ENCODE measurements at regions not wholly inside any gene's neighbourhood (a gene's known extent, or its start where the extent isn't known, plus 50 kb on each side); places are given as distances from the start of the nearest gene placed in this dataset.
A peak's percentile ranks its signal among the peaks of the same experiment; 100 is the strongest.
"Not testable (repeated sequence)": the region's sequence is repeated elsewhere in the genome, so short reads cannot be mapped to it uniquely, and the experiment has no call there.

- Histone ChIP-seq H3K4me3 (ENCODE audit: low read length) (no peak overlapping the region), H3K9me2 (replicated peaks; ENCODE audit: insufficient read depth, low read length) (no peaks in the 10 kb centered on the region), H4K20me1 (ENCODE audit: insufficient read depth, low read depth, low read length) (no peaks in the 10 kb centered on the region), H3K36me3 (ENCODE audit: insufficient read depth, low read length) (no peaks in the 10 kb centered on the region), H3K27ac (ENCODE audit: low read length) (no peak overlapping the region), H3K9ac (ENCODE audit: low read length) (no peak overlapping the region), H3K4me1 (ENCODE audit: low read length) (no peaks in the 10 kb centered on the region), H3K79me2 (ENCODE audit: low read length) (no peaks in the 10 kb centered on the region), H3K9me3 (ENCODE audit: low read length) (no peaks in the 10 kb centered on the region), H2AFZ (ENCODE audit: low read length) (no peak overlapping the region), H3K4me2 (ENCODE audit: low read depth, low read length, poor library complexity, severe bottlenecking) (no peak overlapping the region), H3K27me3 (ENCODE audit: low read length) (no peaks in the 10 kb centered on the region)
- DNase-seq, result peak; percentile 49
These were observed 785.5 kb upstream of the RAB6C start for GRCh38 chr2:129193961-129194360.

DNA sequence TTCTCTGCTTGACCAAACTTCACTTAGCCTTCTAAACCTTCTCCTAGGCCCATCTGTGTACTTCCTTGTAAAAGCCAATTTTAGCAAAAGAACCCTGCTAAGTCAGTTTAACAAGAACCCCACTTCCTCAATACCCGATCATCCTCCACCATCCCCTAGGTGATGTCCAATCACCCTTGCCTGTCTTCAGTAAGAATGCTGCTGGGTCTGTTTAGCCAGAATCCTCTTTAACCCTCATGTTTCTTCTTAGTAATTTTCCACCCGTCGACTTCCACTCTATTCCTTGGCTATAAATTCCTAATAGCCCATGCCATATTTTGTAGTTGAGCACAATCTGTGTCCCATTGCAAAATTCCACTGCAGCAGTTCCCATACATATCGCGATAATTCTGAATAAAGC lies 780.0 kb upstream of the RAB6C start:
- DNase-seq, result no peak
- Histone ChIP-seq H3K4me2 (ENCODE audit: low read depth, low read length, poor library complexity, severe bottlenecking) (no peak overlapping the region), H2AFZ (ENCODE audit: low read length) (no peak overlapping the region), H4K20me1 (ENCODE audit: insufficient read depth, low read depth, low read length) (no peaks in the 10 kb centered on the region), H3K36me3 (ENCODE audit: insufficient read depth, low read length) (no peaks in the 10 kb centered on the region), H3K27me3 (ENCODE audit: low read length) (no peaks in the 10 kb centered on the region), H3K4me1 (ENCODE audit: low read length) (no peaks in the 10 kb centered on the region), H3K4me3 (ENCODE audit: low read length) (no peak overlapping the region), H3K9ac (ENCODE audit: low read length) (no peak overlapping the region), H3K9me2 (replicated peaks; ENCODE audit: insufficient read depth, low read length) (no peaks in the 10 kb centered on the region), H3K79me2 (ENCODE audit: low read length) (no peaks in the 10 kb centered on the region), H3K27ac (ENCODE audit: low read length) (no peak overlapping the region), H3K9me3 (ENCODE audit: low read length) (no peaks in the 10 kb centered on the region)

- no peaks in the 10 kb centered on the region for H3K36me3 ChIP-seq (ENCODE audit: insufficient read depth, low read length)
- no peaks in the 10 kb centered on the region for H3K9me2 ChIP-seq (replicated peaks; ENCODE audit: insufficient read depth, low read length)
- H3K4me3 ChIP-seq (ENCODE audit: low read length), result no peak overlapping the region
- H3K4me1 ChIP-seq (ENCODE audit: low read length), result no peaks in the 10 kb centered on the region
- H3K27me3 ChIP-seq (ENCODE audit: low read length), result no peaks in the 10 kb centered on the region
- no peak overlapping the region for H3K27ac ChIP-seq (ENCODE audit: low read length)
- no peaks in the 10 kb centered on the region for H3K9me3 ChIP-seq (ENCODE audit: low read length)
- no peak overlapping the region for H3K9ac ChIP-seq (ENCODE audit: low read length)
- no peaks in the 10 kb centered on the region for H4K20me1 ChIP-seq (ENCODE audit: insufficient read depth, low read depth, low read length)
- H3K79me2 ChIP-seq (ENCODE audit: low read length), result no peaks in the 10 kb centered on the region
- H2AFZ ChIP-seq (ENCODE audit: low read length), result no peak overlapping the region
- DNase-seq, result no peak
- H3K4me2 ChIP-seq (ENCODE audit: low read depth, low read length, poor library complexity, severe bottlenecking), result no peak overlapping the region
These were observed 777.8 kb upstream of the RAB6C start for GRCh38 chr2:129201696-129202095.

GRCh38 chr2:129203331-129203730 lies 776.1 kb upstream of the RAB6C start:
- no peak for DNase-seq

GRCh38 chr2:129204581-129204980 lies 774.9 kb upstream of the RAB6C start:
- not testable (repeated sequence) for H2AFZ ChIP-seq (ENCODE audit: low read length); H3K9me3 ChIP-seq (ENCODE audit: low read length); H3K4me3 ChIP-seq (ENCODE audit: low read length); H3K4me2 ChIP-seq (ENCODE audit: low read depth, low read length, poor library complexity, severe bottlenecking); H3K4me1 ChIP-seq (ENCODE audit: low read length); H3K79me2 ChIP-seq (ENCODE audit: low read length); H4K20me1 ChIP-seq (ENCODE audit: insufficient read depth, low read depth, low read length); H3K9me2 ChIP-seq (replicated peaks; ENCODE audit: insufficient read depth, low read length); DNase-seq; H3K27ac ChIP-seq (ENCODE audit: low read length); H3K36me3 ChIP-seq (ENCODE audit: insufficient read depth, low read length); H3K9ac ChIP-seq (ENCODE audit: low read length); H3K27me3 ChIP-seq (ENCODE audit: low read length)

More at GRCh38 chr2:129203331-129203730, 776.1 kb upstream of the RAB6C start:
- Histone ChIP-seq H3K27me3 (ENCODE audit: low read length) (no peaks in the 10 kb centered on the region), H3K4me1 (ENCODE audit: low read length) (no peaks in the 10 kb centered on the region), H3K79me2 (ENCODE audit: low read length) (no peaks in the 10 kb centered on the region), H2AFZ (ENCODE audit: low read length) (no peak overlapping the region), H3K27ac (ENCODE audit: low read length) (no peak overlapping the region), H3K9me2 (replicated peaks; ENCODE audit: insufficient read depth, low read length) (no peaks in the 10 kb centered on the region), H3K9me3 (ENCODE audit: low read length) (no peaks in the 10 kb centered on the region), H3K36me3 (ENCODE audit: insufficient read depth, low read length) (no peaks in the 10 kb centered on the region), H3K4me2 (ENCODE audit: low read depth, low read length, poor library complexity, severe bottlenecking) (no peak overlapping the region), H3K4me3 (ENCODE audit: low read length) (no peak overlapping the region), H3K9ac (ENCODE audit: low read length) (no peak overlapping the region), H4K20me1 (ENCODE audit: insufficient read depth, low read depth, low read length) (no peaks in the 10 kb centered on the region)

DNA sequence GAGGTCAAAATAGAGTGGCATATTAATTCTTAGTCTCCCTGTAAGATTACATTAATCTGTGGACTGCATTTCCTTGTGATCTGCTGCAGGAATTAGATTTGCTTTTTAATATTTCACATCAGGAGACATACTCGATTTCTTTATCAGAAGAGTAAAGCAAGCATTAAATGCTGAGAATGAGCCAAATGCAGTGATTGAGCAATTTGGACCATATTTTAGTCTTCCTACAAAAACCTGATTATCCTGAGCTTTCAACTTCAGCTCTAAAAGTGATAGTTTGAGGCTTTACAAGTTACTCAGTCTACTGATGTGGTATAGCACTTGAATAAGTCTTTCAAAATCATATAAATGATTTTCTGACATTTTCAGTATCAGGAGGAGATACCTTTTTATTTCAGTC lies 774.3 kb upstream of the RAB6C start:
- H3K36me3 ChIP-seq (ENCODE audit: insufficient read depth, low read length), result no peaks in the 10 kb centered on the region
- H3K27me3 ChIP-seq (ENCODE audit: low read length), result no peaks in the 10 kb centered on the region
- H3K4me1 ChIP-seq (ENCODE audit: low read length), result no peaks in the 10 kb centered on the region
- H3K4me2 ChIP-seq (ENCODE audit: low read depth, low read length, poor library complexity, severe bottlenecking), result no peak overlapping the region
- H4K20me1 ChIP-seq (ENCODE audit: insufficient read depth, low read depth, low read length), result no peaks in the 10 kb centered on the region
- no peaks in the 10 kb centered on the region for H3K9me3 ChIP-seq (ENCODE audit: low read length)
- H3K79me2 ChIP-seq (ENCODE audit: low read length), result no peaks in the 10 kb centered on the region
- no peak overlapping the region for H3K9ac ChIP-seq (ENCODE audit: low read length)
- H2AFZ ChIP-seq (ENCODE audit: low read length), result no peak overlapping the region
- no peak overlapping the region for H3K4me3 ChIP-seq (ENCODE audit: low read length)
- no peak overlapping the region for H3K27ac ChIP-seq (ENCODE audit: low read length)
- H3K9me2 ChIP-seq (replicated peaks; ENCODE audit: insufficient read depth, low read length), result no peaks in the 10 kb centered on the region
- no peak for DNase-seq

GRCh38 chr2:129205766-129206165 lies 773.7 kb upstream of the RAB6C start:
- DNase-seq, result no peak
- Histone ChIP-seq H3K79me2 (ENCODE audit: low read length) (no peaks in the 10 kb centered on the region), H2AFZ (ENCODE audit: low read length) (no peak overlapping the region), H3K36me3 (ENCODE audit: insufficient read depth, low read length) (no peaks in the 10 kb centered on the region), H3K4me1 (ENCODE audit: low read length) (no peaks in the 10 kb centered on the region), H3K9ac (ENCODE audit: low read length) (no peak overlapping the region), H3K27ac (ENCODE audit: low read length) (no peak overlapping the region), H3K4me3 (ENCODE audit: low read length) (no peak overlapping the region), H3K9me2 (replicated peaks; ENCODE audit: insufficient read depth, low read length) (no peaks in the 10 kb centered on the region), H3K4me2 (ENCODE audit: low read depth, low read length, poor library complexity, severe bottlenecking) (no peak overlapping the region), H3K27me3 (ENCODE audit: low read length) (no peaks in the 10 kb centered on the region), H3K9me3 (ENCODE audit: low read length) (no peaks in the 10 kb centered on the region), H4K20me1 (ENCODE audit: insufficient read depth, low read depth, low read length) (no peaks in the 10 kb centered on the region)

DNA sequence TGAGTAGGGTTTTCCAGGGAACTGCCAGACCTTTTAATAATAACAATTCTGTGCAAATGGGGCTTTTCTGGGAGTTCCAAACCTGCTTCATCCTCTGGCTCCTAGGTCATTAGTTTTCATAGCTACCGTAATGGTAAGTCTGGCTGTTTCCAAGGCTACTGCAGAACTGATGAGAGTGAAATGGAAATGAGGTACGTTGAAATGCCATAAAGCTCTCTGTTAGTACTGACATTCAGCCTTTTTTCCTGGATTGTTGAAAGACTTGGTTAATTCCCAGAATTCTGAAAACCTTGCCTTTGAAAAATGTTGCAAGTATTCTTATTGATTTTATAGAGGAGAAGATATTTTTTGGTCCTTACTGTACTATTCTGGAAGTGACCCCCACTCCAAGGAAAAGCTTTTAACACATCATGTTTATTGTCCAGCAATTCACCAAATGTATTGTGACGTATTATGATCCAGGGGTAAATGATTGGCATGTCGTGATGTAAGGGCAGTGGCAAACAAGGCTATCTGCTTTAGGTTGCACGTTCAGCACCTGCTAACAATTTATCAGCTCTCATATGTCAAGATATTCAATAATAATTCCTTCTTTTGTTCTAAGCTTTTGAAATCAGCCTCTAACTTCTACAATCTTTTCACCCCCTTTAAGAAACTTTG lies 767.0 kb upstream of the RAB6C start:
- Histone ChIP-seq H3K4me1 (ENCODE audit: low read length) (no peaks in the 10 kb centered on the region), H3K9ac (ENCODE audit: low read length) (no peak overlapping the region), H3K9me3 (ENCODE audit: low read length) (no peaks in the 10 kb centered on the region), H4K20me1 (ENCODE audit: insufficient read depth, low read depth, low read length) (no peaks in the 10 kb centered on the region), H3K9me2 (replicated peaks; ENCODE audit: insufficient read depth, low read length) (no peaks in the 10 kb centered on the region), H3K27me3 (ENCODE audit: low read length) (no peaks in the 10 kb centered on the region), H3K79me2 (ENCODE audit: low read length) (no peaks in the 10 kb centered on the region), H2AFZ (ENCODE audit: low read length) (no peak overlapping the region), H3K27ac (ENCODE audit: low read length) (no peak overlapping the region), H3K36me3 (ENCODE audit: insufficient read depth, low read length) (no peaks in the 10 kb centered on the region), H3K4me3 (ENCODE audit: low read length) (no peak overlapping the region), H3K4me2 (ENCODE audit: low read depth, low read length, poor library complexity, severe bottlenecking) (no peak overlapping the region)
- DNase-seq, result no peak

GRCh38 chr2:129224022-129224421 lies 755.4 kb upstream of the RAB6C start:
- Histone ChIP-seq H3K4me2 (ENCODE audit: low read depth, low read length, poor library complexity, severe bottlenecking) (no peak overlapping the region), H3K27me3 (ENCODE audit: low read length) (no peaks in the 10 kb centered on the region), H3K4me3 (ENCODE audit: low read length) (no peak overlapping the region), H3K27ac (ENCODE audit: low read length) (no peak overlapping the region), H3K9ac (ENCODE audit: low read length) (no peak overlapping the region), H4K20me1 (ENCODE audit: insufficient read depth, low read depth, low read length) (no peaks in the 10 kb centered on the region), H3K9me3 (ENCODE audit: low read length) (no peaks in the 10 kb centered on the region), H2AFZ (ENCODE audit: low read length) (no peak overlapping the region), H3K36me3 (ENCODE audit: insufficient read depth, low read length) (no peaks in the 10 kb centered on the region), H3K4me1 (ENCODE audit: low read length) (peaks cover 4% of the 10 kb centered on the region), H3K9me2 (replicated peaks; ENCODE audit: insufficient read depth, low read length) (no peaks in the 10 kb centered on the region), H3K79me2 (ENCODE audit: low read length) (no peaks in the 10 kb centered on the region)
- no peak for DNase-seq
